SK-N-SH (cell line): ENCODE measurements at regions not wholly inside any gene's neighbourhood (a gene's known extent, or its start where the extent isn't known, plus 50 kb on each side); places are given as distances from the start of the nearest gene placed in this dataset.
A peak's percentile ranks its signal among the peaks of the same experiment; 100 is the strongest.

ENCODE experiments used
- CTCF ChIA-PET: fragments of 300-600, 350-600 bp; formaldehyde crosslinking; extraction: SDS; loops from one replicate; lab custom pipeline; 2021; lab: Yijun Ruan, JAX
- POLR2A ChIA-PET: fragments of 350-600 bp; sonication (Branson Sonifier 250); formaldehyde crosslinking; extraction: SDS; loops from one replicate; lab custom pipeline; 2020; ENCODE audit warnings: antibody characterized with exemption, inconsistent platforms; lab: Yijun Ruan, JAX
- DNase-seq: peaks from one replicate; pipeline ENCODE4 v3.0.0; 2012
- H2AFZ ChIP-seq: fragments of 200-600 bp; sonication (generic); 2 replicates; pipeline ENCODE4 v1.8.1; 2016; ENCODE audit warnings: antibody characterized with exemption, mild to moderate bottlenecking, low read depth
- H3F3A ChIP-seq: fragments of 200-600 bp; sonication (generic); replicated peaks from 2 replicates; pipeline ENCODE3; 2016; ENCODE audit warnings: antibody characterized with exemption, mild to moderate bottlenecking; ENCODE audit not compliant: insufficient read depth
- H3K27ac ChIP-seq, 2 experiments: fragments of 200-500 bp in 1 of 2; fragments of 200-600 bp in 1 of 2; sonication (Bioruptor generic) in 1 of 2; sonication (generic), shearing (Covaris generic) in 1 of 2; 2 replicates each; pipeline versions ENCODE4 v1.5.1 to v1.6.1; 2014 to 2016; ENCODE audit warnings: low read depth in 2 of 2, inconsistent platforms in 1 of 2, low read length in 1 of 2, mild to moderate bottlenecking in 1 of 2, mixed read lengths in 1 of 2
- H3K27me3 ChIP-seq: fragments of 200-600 bp; sonication (generic), shearing (Covaris generic); 2 replicates; pipeline ENCODE4 v1.6.1; 2016; ENCODE audit warnings: mixed run types; ENCODE audit not compliant: insufficient read depth
- H3K36me3 ChIP-seq, 2 experiments: fragments of 200-500 bp in 1 of 2; fragments of 200-600 bp in 1 of 2; sonication (Bioruptor generic) in 1 of 2; sonication (generic) in 1 of 2; replicated peaks in 1 of 2; 2 replicates each; pipeline versions ENCODE3 to v1.5.1; 2014 to 2016; ENCODE audit warnings: low read length in 1 of 2, mild to moderate bottlenecking in 1 of 2; ENCODE audit not compliant: insufficient read depth in 2 of 2, control insufficient read depth in 1 of 2
- H3K4me1 ChIP-seq, 2 experiments: fragments of 200-500 bp in 1 of 2; fragments of 200-600 bp in 1 of 2; sonication (Bioruptor generic) in 1 of 2; sonication (generic), shearing (Covaris generic) in 1 of 2; 2 replicates each; pipeline versions ENCODE4 v1.5.1 to v1.6.1; 2014 to 2016; ENCODE audit warnings: low read depth in 1 of 2, low read length in 1 of 2, mixed run types in 1 of 2; ENCODE audit not compliant: insufficient read depth in 2 of 2, control insufficient read depth in 1 of 2
- H3K4me2 ChIP-seq: fragments of 200-600 bp; sonication (generic), shearing (Covaris generic); 2 replicates; pipeline ENCODE4 v1.6.1; 2017; ENCODE audit warnings: mixed run types
- H3K4me3 ChIP-seq, 2 experiments: fragments of 200-500 bp in 1 of 2; fragments of 200-600 bp in 1 of 2; sonication (Bioruptor generic) in 1 of 2; sonication (generic), shearing (Covaris generic) in 1 of 2; 2 replicates each; pipeline versions ENCODE4 v1.5.1 to v1.8.1; 2014 to 2016; ENCODE audit warnings: low read depth in 2 of 2, inconsistent platforms in 1 of 2, low read length in 1 of 2, mild to moderate bottlenecking in 1 of 2, mixed read lengths in 1 of 2, moderate library complexity in 1 of 2
- H3K79me2 ChIP-seq: fragments of 200-600 bp; sonication (generic); 2 replicates; pipeline ENCODE4 v1.8.1; 2017; ENCODE audit warnings: mild to moderate bottlenecking; ENCODE audit not compliant: insufficient read depth
- H3K9ac ChIP-seq: fragments of 200-600 bp; sonication (generic); 2 replicates; pipeline ENCODE4 v1.6.1; 2017; ENCODE audit warnings: mixed run types
- H3K9me2 ChIP-seq: fragments of 200-600 bp; sonication (generic); 2 replicates; pipeline ENCODE4 v1.6.1; 2017; ENCODE audit warnings: mixed run types
- H3K9me3 ChIP-seq: fragments of 200-600 bp; sonication (generic); 2 replicates; pipeline ENCODE4 v1.6.1; 2017; ENCODE audit warnings: mixed run types, mild to moderate bottlenecking, moderate library complexity
- H4K20me1 ChIP-seq: fragments of 200-600 bp; sonication (generic); 2 replicates; pipeline ENCODE4 v1.6.1; 2017; ENCODE audit warnings: mild to moderate bottlenecking, mixed run types; ENCODE audit not compliant: insufficient read depth
- CHD2 ChIP-seq: fragments of 150-350 bp; IDR thresholded peaks from 2 replicates; pipeline ENCODE4 v1.6.1; 2018; ENCODE audit warnings: low read length; ENCODE audit not compliant: partially characterized antibody
- EZH2phosphoT487 ChIP-seq: fragments of 200-600 bp; sonication (generic); IDR thresholded peaks from 2 replicates; pipeline ENCODE4 v1.6.1; 2017; ENCODE audit warnings: low read depth, mixed run types, mild to moderate bottlenecking, antibody characterized with exemption, moderate library complexity, borderline replicate concordance
- FOXJ3 ChIP-seq: sonication (generic); formaldehyde crosslinking; IDR thresholded peaks from 2 replicates; pipeline ENCODE4 v1.5.1; 2020; ENCODE audit warnings: mild to moderate bottlenecking, missing genetic modification reagents
- FOXM1 ChIP-seq: IDR thresholded peaks from 2 replicates; pipeline ENCODE4 v1.4.0; 2012; ENCODE audit warnings: low read depth, mild to moderate bottlenecking
- GATA2 ChIP-seq: sonication (generic); formaldehyde crosslinking; IDR thresholded peaks from 2 replicates; pipeline ENCODE4 v1.5.0; 2020; ENCODE audit warnings: mild to moderate bottlenecking, missing genetic modification reagents
- IRF3 ChIP-seq: fragments of 150-350 bp; IDR thresholded peaks from 2 replicates; pipeline ENCODE4 v1.6.1; 2016; ENCODE audit warnings: mild to moderate bottlenecking, low read depth, low read length
- JUND ChIP-seq: IDR thresholded peaks from 2 replicates; pipeline ENCODE4 v1.4.0; 2012
- MAX ChIP-seq: IDR thresholded peaks from 2 replicates; pipeline ENCODE4 v1.4.0; 2012; ENCODE audit warnings: low read depth
- MXI1 ChIP-seq: IDR thresholded peaks from 2 replicates; pipeline ENCODE4 v1.6.1; 2012; ENCODE audit warnings: mild to moderate bottlenecking, low read depth, low read length, improper control_type of control experiment
- NFIC ChIP-seq: IDR thresholded peaks from 2 replicates; pipeline ENCODE4 v1.4.0; 2012; ENCODE audit warnings: borderline replicate concordance
- NRF1 ChIP-seq: IDR thresholded peaks from 2 replicates; pipeline ENCODE4 v1.6.1; 2012; ENCODE audit warnings: low read depth, mild to moderate bottlenecking, low read length
- PBX3 ChIP-seq: IDR thresholded peaks from 2 replicates; pipeline ENCODE4; 2012
- RCOR1 ChIP-seq: fragments of 150-350 bp; IDR thresholded peaks from 2 replicates; pipeline ENCODE4 v1.6.1; 2017; ENCODE audit warnings: antibody characterized with exemption, low read length
- REST ChIP-seq: IDR thresholded peaks from 2 replicates; pipeline ENCODE4 v1.6.1; 2012; ENCODE audit warnings: mild to moderate bottlenecking, low read depth, low read length, moderate library complexity
- SMC3 ChIP-seq: IDR thresholded peaks from 2 replicates; pipeline ENCODE4 v1.6.1; 2012; ENCODE audit warnings: low read depth, low read length, improper control_type of control experiment
- ZBTB33 ChIP-seq: IDR thresholded peaks from 2 replicates; pipeline ENCODE4 v1.4.0; 2012; ENCODE audit warnings: low read depth, borderline replicate concordance
- WGBS: methylation state at CpG from one replicate; pipeline ENCODE4 v1.1.6; 2017; ENCODE audit warnings: low lambda C conversion rate; 5-methylcytosine and 5-hydroxymethylcytosine counted together

GRCh38 chr1:239912471-239912870, 179.2 kb upstream of the FMN2 start (continued):
- TF ChIP-seq NFIC (peak; percentile 87), MXI1 (no peak), EZH2phosphoT487 (no peak), GATA2 (no peak), IRF3 (no peak), MAX (peak; percentile 53), NRF1 (no peak), CHD2 (no peak)

GRCh38 chr1:239913141-239913585, 178.5 kb upstream of the FMN2 start:
- Histone ChIP-seq H3F3A (peaks cover 17% of the 10 kb centered on the region), H3K9ac (no peak overlapping the region), H3K4me2 (peak overlapping the region; percentile 10; the same call in 1 of the 2 replicates)
- POLR2A ChIA-PET: no interaction called here
- TF ChIP-seq ZBTB33 (no peak), SMC3 (no peak), RCOR1 (no peak), FOXM1 (no peak), JUND (no peak), GATA2 (no peak), MXI1 (no peak), MAX (no peak), FOXJ3 (CRISPR knock-in tag) (no peak), REST (no peak), PBX3 (no peak)
- TF ChIP-seq, all 33 proteins: peak for 0
- H3K9me2 ChIP-seq: no peaks in the 10 kb centered on the region
- H3K4me1 ChIP-seq: peaks cover 19% of the 10 kb centered on the region in 2 experiments
- WGBS: 85% methylated on average over 4 of the region's 4 CpGs
- CTCF ChIA-PET: no interaction called here
- H2AFZ ChIP-seq: no peak overlapping the region
- peaks cover 0 to 8% of the 10 kb centered on the region in 2 experiments for H3K36me3 ChIP-seq
- H3K27ac ChIP-seq: peak overlapping the region in 1 of 2 experiments; percentile 90; a peak in 2 of 4 replicates
- no peaks in the 10 kb centered on the region for H3K79me2 ChIP-seq
- no peaks in the 10 kb centered on the region for H3K9me3 ChIP-seq
- H3K27me3 ChIP-seq: no peaks in the 10 kb centered on the region
- H4K20me1 ChIP-seq: no peaks in the 10 kb centered on the region
- H3K4me3 ChIP-seq: no peak overlapping the region
- no peak for DNase-seq
